ENCODE measurements at regions not wholly inside any gene's neighbourhood (a gene's known extent, or its start where the extent isn't known, plus 50 kb on each side); places are given as distances from the start of the nearest gene placed in this dataset.
"Not testable (repeated sequence)": the region's sequence is repeated elsewhere in the genome, so short reads cannot be mapped to it uniquely, and the experiment has no call there.

DNA sequence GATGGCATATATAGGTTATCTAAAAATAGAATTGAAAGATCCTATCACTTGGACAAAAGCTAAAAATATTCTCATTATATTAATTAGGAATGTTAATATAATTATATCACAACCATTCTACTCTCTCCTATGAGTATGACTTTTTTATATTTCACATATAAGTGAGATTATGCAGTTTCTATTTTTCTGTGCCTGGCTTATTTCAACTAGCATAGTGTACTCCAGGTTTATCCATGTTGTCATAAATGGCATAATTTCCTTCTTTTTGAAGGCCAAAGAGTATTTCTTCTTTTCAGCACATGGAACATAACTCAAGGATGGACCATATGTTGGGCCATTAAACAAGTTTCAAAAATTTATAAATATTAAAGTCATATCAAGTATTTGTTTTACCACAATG, 421.2 kb upstream of the CTSO start:
- H3K9me3 ChIP-seq, result no peaks in the 10 kb centered on the region
- no peak for ATAC-seq
- intact Hi-C loops (cut with DNase I), result no loop called here
- no peak overlapping the region for H3K4me3 ChIP-seq
- peaks cover 0 to 4% (median 0%) of the 10 kb centered on the region in 12 donors for H3K4me1 ChIP-seq
- H3K27me3 ChIP-seq, result no peaks in the 10 kb centered on the region
- no peak for DNase-seq
- H3K27ac ChIP-seq, result no peak overlapping the region
- no peaks in the 10 kb centered on the region for H3K36me3 ChIP-seq
- TF ChIP-seq, protein P1, sequence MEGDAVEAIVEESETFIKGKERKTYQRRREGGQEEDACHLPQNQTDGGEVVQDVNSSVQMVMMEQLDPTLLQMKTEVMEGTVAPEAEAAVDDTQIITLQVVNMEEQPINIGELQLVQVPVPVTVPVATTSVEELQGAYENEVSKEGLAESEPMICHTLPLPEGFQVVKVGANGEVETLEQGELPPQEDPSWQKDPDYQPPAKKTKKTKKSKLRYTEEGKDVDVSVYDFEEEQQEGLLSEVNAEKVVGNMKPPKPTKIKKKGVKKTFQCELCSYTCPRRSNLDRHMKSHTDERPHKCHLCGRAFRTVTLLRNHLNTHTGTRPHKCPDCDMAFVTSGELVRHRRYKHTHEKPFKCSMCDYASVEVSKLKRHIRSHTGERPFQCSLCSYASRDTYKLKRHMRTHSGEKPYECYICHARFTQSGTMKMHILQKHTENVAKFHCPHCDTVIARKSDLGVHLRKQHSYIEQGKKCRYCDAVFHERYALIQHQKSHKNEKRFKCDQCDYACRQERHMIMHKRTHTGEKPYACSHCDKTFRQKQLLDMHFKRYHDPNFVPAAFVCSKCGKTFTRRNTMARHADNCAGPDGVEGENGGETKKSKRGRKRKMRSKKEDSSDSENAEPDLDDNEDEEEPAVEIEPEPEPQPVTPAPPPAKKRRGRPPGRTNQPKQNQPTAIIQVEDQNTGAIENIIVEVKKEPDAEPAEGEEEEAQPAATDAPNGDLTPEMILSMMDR (IDR thresholded peaks at IDR 0.05), result no peak
- no peak for TF ChIP-seq POLR2A (IDR thresholded peaks at IDR 0.05)

DNA sequence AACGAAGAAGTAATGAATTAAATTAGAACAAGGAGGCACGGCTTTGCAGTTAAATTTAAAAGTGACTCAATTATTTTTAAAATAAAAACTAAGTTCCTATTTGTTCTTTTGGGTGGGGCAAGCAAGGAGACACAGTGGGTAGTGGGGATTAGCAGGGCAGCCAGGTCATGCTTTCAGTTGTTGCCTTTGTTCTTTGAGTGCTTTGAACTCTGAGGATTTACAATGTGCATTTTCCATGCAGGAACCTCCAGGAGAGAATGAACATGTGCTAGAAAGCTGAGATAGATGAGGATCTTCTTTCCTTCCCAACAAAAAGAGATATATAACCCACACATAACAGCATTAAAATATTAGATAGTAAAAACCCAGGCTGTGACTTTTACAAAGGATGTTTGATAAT, 420.4 kb upstream of the CTSO start:
- ATAC-seq (no peak), DNase-seq (no peak)
- H3K27me3 ChIP-seq, result no peaks in the 10 kb centered on the region
- H3K9me3 ChIP-seq, result no peaks in the 10 kb centered on the region
- no peak for TF ChIP-seq POLR2A (IDR thresholded peaks at IDR 0.05)
- TF ChIP-seq, protein P1 (IDR thresholded peaks at IDR 0.05), result no peak
- no peaks in the 10 kb centered on the region for H3K36me3 ChIP-seq
- intact Hi-C loops (cut with DNase I), result no loop called here
- H3K4me1 ChIP-seq, result peaks cover 0 to 4% (median 0%) of the 10 kb centered on the region in 12 donors
- peak overlapping the region in 1 of 12 donors; percentile 7 for H3K27ac ChIP-seq
- no peak overlapping the region for H3K4me3 ChIP-seq
- WGBS, 4 donors, result 65 to 80% (median 71%) methylated on average over 2 of the region's 2 CpGs

DNA sequence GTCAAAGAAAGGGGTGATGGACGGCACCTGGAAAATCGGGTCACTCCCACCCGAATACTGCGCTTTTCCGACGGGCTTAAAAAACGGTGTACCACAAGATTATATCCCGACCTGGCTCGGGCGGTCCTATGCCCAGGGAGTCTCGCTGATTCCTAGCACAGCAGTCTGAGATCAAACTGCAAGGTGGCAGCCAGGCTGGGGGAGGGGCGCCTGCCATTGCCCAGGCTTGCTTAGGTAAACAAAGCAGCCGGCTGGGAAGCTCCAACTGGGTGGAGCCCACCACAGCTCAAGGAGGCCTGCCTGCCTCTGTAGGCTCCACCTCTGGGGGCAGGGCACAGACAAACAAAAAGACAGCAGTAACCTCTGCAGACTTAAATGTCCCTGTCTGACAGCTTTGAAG, 413.8 kb upstream of the CTSO start:
- H3K4me3 ChIP-seq; H3K4me1 ChIP-seq; intact Hi-C loops (cut with DNase I); H3K27me3 ChIP-seq; ATAC-seq; H3K27ac ChIP-seq; H3K9me3 ChIP-seq; DNase-seq; H3K36me3 ChIP-seq: not testable (repeated sequence)
- 33 to 78% (median 42%) methylated on average over 8 to 13 of the region's 13 CpGs for WGBS, 4 donors

DNA sequence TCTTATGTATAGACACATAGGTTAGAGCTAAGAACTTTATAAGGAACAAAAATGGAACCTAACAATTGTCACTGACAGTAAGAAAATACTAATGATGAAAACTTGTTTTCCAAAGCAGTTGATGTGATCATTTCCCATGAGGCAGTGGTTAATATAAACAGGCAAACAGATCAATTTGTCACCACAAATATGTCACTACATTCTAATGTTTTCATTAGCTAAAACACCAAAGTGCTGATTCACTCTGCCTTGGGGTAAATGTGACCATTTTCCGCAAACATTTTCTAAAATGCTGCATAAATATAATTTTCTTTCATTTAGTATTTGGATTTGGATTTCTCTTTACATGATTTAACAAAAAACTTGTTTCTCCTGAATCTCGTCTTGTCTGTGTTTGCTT, 408.9 kb upstream of the CTSO start:
- Histone ChIP-seq H3K36me3 (no peaks in the 10 kb centered on the region), H3K27ac (no peak overlapping the region), H3K27me3 (no peaks in the 10 kb centered on the region), H3K4me1 (no peaks in the 10 kb centered on the region), H3K9me3 (no peaks in the 10 kb centered on the region), H3K4me3 (no peak overlapping the region)
- intact Hi-C loops (cut with DNase I), result no loop called here
- ATAC-seq (no peak), DNase-seq (no peak)
- TF ChIP-seq, protein P1 (IDR thresholded peaks at IDR 0.05), result no peak
- no peak for TF ChIP-seq POLR2A (IDR thresholded peaks at IDR 0.05)
- 34 to 66% (median 37%) methylated on average over 2 of the region's 2 CpGs for WGBS, 4 donors

DNA sequence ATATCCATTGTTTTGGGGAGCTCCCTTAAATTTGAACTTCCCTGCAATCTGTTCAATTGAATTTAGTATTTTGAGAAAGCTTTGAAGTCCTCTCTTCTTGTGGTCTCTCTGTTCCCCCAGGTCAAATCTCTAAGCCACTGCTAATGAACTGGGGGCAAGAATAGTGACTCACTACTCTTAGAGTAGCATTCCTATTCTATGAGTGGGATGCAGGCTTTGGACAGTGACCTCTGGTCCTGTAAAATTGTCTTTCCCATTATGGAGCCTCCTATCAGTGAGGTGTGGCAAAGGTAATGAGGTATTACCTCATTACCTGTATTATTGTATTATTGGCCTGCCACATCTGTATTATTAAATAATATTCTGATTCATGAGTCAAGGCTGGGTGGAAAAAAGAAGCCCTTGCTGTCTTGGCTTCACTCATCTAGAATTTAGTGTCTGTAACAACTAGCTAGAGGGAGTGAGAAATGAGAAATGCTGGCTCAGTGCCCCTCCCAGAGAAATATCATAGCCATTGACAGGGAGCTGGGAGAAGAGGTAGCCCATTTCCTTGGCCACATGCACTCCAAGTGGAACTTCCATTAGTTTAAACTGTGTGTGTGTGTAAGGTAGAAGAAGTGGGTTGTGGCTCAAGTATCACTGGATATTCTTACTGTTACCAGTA, 393.9 kb upstream of the CTSO start:
- no peaks in the 10 kb centered on the region for H3K36me3 ChIP-seq
- no peaks in the 10 kb centered on the region for H3K27me3 ChIP-seq
- no peak overlapping the region for H3K27ac ChIP-seq
- H3K4me3 ChIP-seq, result no peak overlapping the region
- H3K9me3 ChIP-seq, result no peaks in the 10 kb centered on the region
- ATAC-seq (no peak), DNase-seq (no peak)
- TF ChIP-seq, protein P1 (IDR thresholded peaks at IDR 0.05), result no peak
- no peak for TF ChIP-seq POLR2A (IDR thresholded peaks at IDR 0.05)
- peaks cover 0 to 4% (median 0%) of the 10 kb centered on the region in 12 donors for H3K4me1 ChIP-seq
- intact Hi-C loops (cut with DNase I), result no loop called here
